ENCODE measurements at regions not wholly inside any gene's neighbourhood (a gene's known extent, or its start where the extent isn't known, plus 50 kb on each side); places are given as distances from the start of the nearest gene placed in this dataset.
"Not testable (repeated sequence)": the region's sequence is repeated elsewhere in the genome, so short reads cannot be mapped to it uniquely, and the experiment has no call there.

- ATAC-seq (replicated peaks) (no peak), DNase-seq (no peak)
- no peaks in the 10 kb centered on the region for H3K9me3 Mint-ChIP-seq
- no peaks in the 10 kb centered on the region for H3K4me1 Mint-ChIP-seq (ENCODE audit: low read depth in 2 of 2)
- H3K36me3 Mint-ChIP-seq (ENCODE audit: insufficient read depth), result no peaks in the 10 kb centered on the region
- no peak overlapping the region for H3K4me3 Mint-ChIP-seq
- H3K27ac Mint-ChIP-seq, result no peak overlapping the region
- peaks cover 0 to 8% of the 10 kb centered on the region in 2 donors for H3K27me3 Mint-ChIP-seq
These were observed 159.7 kb upstream of the SEMA6A start for GRCh38 chr5:116733991-116734975.

DNA sequence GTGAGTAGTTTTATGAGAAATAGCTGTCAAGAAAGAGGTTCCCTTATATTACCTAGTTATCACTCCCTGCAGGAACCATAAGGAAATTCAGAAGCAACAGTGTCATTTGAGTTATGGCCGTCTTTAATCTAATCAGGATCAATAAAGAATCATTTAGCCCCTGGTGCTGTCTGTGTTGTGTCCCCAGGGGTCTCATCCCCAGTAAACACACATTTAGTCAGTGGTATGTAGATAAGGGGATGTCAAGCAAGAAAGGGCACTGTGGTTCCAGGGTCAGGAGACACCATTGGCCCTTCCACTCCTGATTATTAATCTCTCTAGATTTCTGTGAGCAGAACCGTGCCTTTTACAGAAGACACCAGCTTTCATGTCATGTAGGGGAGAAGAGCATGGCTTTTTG, 158.0 kb upstream of the SEMA6A start:
- H3K9me3 Mint-ChIP-seq, result no peaks in the 10 kb centered on the region
- H3K4me3 Mint-ChIP-seq, result no peak overlapping the region
- no peaks in the 10 kb centered on the region for H3K4me1 Mint-ChIP-seq (ENCODE audit: low read depth in 2 of 2)
- DNase-seq (no peak), ATAC-seq (replicated peaks) (no peak)
- no peaks in the 10 kb centered on the region for H3K27me3 Mint-ChIP-seq
- no peaks in the 10 kb centered on the region for H3K36me3 Mint-ChIP-seq (ENCODE audit: insufficient read depth)
- H3K27ac Mint-ChIP-seq, result no peak overlapping the region

DNA sequence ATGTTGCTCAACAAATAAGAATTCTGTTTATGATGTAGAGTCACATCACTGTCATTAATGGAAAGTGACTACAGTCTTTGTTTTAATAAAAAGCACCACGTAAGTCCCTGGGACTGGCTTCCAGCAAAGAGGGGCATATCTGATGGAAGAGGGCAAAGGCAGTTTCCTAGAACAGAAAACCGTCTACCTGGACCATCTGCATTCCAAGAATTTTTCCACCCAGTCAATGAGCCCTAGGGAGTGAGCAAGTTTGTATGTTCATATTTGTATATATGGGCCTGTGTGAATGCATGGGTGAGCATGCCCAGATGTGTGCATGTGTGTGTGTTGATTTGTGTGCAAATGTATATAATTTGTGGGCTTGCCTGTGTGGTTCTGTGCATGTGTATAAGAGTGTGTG, 156.8 kb upstream of the SEMA6A start:
- Mint-ChIP-seq H3K4me1 (ENCODE audit: low read depth in 2 of 2) (no peaks in the 10 kb centered on the region), H3K27ac (no peak overlapping the region), H3K36me3 (ENCODE audit: insufficient read depth) (no peaks in the 10 kb centered on the region), H3K9me3 (no peaks in the 10 kb centered on the region), H3K4me3 (no peak overlapping the region), H3K27me3 (no peaks in the 10 kb centered on the region)
- DNase-seq (no peak), ATAC-seq (replicated peaks) (no peak)

- H3K9me3 Mint-ChIP-seq, result no peaks in the 10 kb centered on the region
- no peak overlapping the region for H3K4me3 Mint-ChIP-seq
- H3K36me3 Mint-ChIP-seq (ENCODE audit: insufficient read depth), result no peaks in the 10 kb centered on the region
- no peak overlapping the region for H3K27ac Mint-ChIP-seq
- no peaks in the 10 kb centered on the region for H3K4me1 Mint-ChIP-seq (ENCODE audit: low read depth in 2 of 2)
- no peaks in the 10 kb centered on the region for H3K27me3 Mint-ChIP-seq
- DNase-seq (no peak), ATAC-seq (replicated peaks) (no peak)
These were observed 156.1 kb upstream of the SEMA6A start for GRCh38 chr5:116730706-116731105.

GRCh38 chr5:116730185-116730584, 155.6 kb upstream of the SEMA6A start:
- H3K27me3 Mint-ChIP-seq, result no peaks in the 10 kb centered on the region
- H3K9me3 Mint-ChIP-seq, result no peaks in the 10 kb centered on the region
- H3K4me3 Mint-ChIP-seq, result no peak overlapping the region
- H3K4me1 Mint-ChIP-seq (ENCODE audit: low read depth in 2 of 2), result no peaks in the 10 kb centered on the region
- ATAC-seq (replicated peaks) (no peak), DNase-seq (no peak)
- H3K36me3 Mint-ChIP-seq (ENCODE audit: insufficient read depth), result no peaks in the 10 kb centered on the region
- H3K27ac Mint-ChIP-seq, result no peak overlapping the region

DNA sequence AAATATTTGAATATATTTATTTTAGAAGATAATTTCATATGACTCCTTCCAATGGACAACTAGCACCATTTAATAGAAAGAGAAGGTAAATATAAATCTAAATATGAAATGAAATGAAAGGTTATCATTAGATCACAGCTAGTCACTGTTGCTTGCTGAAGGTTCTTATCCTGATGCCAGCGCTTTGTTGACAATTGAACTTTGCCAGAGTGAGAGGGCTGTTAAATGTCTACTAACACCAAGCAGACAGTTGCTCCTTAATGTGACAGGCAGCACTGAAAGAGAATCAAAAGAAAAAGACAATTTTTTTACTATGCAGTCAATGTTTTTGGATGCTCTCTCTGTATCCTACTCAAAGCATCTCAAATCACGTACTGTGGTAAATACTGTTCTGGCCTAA, 152.6 kb upstream of the SEMA6A start:
- H3K36me3 Mint-ChIP-seq (ENCODE audit: insufficient read depth), result no peaks in the 10 kb centered on the region
- H3K4me3 Mint-ChIP-seq, result no peak overlapping the region
- no peaks in the 10 kb centered on the region for H3K27me3 Mint-ChIP-seq
- no peak overlapping the region for H3K27ac Mint-ChIP-seq
- no peaks in the 10 kb centered on the region for H3K9me3 Mint-ChIP-seq
- no peak for DNase-seq
- ATAC-seq (replicated peaks), result no peak
- H3K4me1 Mint-ChIP-seq (ENCODE audit: low read depth in 2 of 2), result no peaks in the 10 kb centered on the region

GRCh38 chr5:116726180-116726579, 151.6 kb upstream of the SEMA6A start:
- not testable (repeated sequence) for H3K4me1 Mint-ChIP-seq (ENCODE audit: low read depth in 2 of 2); H3K27ac Mint-ChIP-seq; H3K36me3 Mint-ChIP-seq (ENCODE audit: insufficient read depth); H3K9me3 Mint-ChIP-seq; H3K27me3 Mint-ChIP-seq; ATAC-seq (replicated peaks); DNase-seq; H3K4me3 Mint-ChIP-seq

GRCh38 chr5:116724971-116725370, 150.3 kb upstream of the SEMA6A start:
- Mint-ChIP-seq H3K36me3 (ENCODE audit: insufficient read depth) (no peaks in the 10 kb centered on the region), H3K9me3 (peaks cover 0 to 2% of the 10 kb centered on the region in 2 donors), H3K4me1 (ENCODE audit: low read depth in 2 of 2) (no peaks in the 10 kb centered on the region), H3K27ac (no peak overlapping the region), H3K4me3 (no peak overlapping the region), H3K27me3 (no peaks in the 10 kb centered on the region)
- ATAC-seq (replicated peaks) (no peak), DNase-seq (no peak)

DNA sequence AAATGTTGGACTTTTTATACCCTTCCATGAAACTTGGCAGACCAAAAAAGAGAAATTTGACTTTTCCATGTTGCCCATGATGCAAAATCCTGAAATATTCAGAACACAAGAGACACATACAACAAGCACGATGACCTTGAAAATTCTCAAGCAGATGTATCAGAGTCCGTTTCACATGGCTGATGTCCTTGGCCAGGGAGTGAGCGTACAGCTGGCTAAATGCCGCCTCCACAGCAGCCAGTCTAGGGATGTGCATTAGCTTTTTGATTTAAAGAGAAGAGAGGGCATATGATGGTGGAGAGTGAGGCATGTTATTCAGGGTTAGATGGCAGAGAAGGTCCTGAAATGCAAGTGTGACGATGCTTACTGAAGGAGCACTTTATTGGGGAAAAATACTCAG, 148.0 kb upstream of the SEMA6A start:
- ATAC-seq (replicated peaks) (no peak), DNase-seq (no peak)
- H3K36me3 Mint-ChIP-seq (ENCODE audit: insufficient read depth), result no peaks in the 10 kb centered on the region
- no peak overlapping the region for H3K4me3 Mint-ChIP-seq
- H3K9me3 Mint-ChIP-seq, result peaks cover 0 to 2% of the 10 kb centered on the region in 2 donors
- no peaks in the 10 kb centered on the region for H3K27me3 Mint-ChIP-seq
- H3K4me1 Mint-ChIP-seq (ENCODE audit: low read depth in 2 of 2), result no peaks in the 10 kb centered on the region
- H3K27ac Mint-ChIP-seq, result peak overlapping the region in 1 of 2 donors; percentile 55

GRCh38 chr5:116719106-116719505, 144.5 kb upstream of the SEMA6A start:
- DNase-seq (no peak), ATAC-seq (replicated peaks) (no peak)
- Mint-ChIP-seq H3K36me3 (ENCODE audit: insufficient read depth) (no peaks in the 10 kb centered on the region), H3K27me3 (no peaks in the 10 kb centered on the region), H3K4me3 (no peak overlapping the region), H3K4me1 (ENCODE audit: low read depth in 2 of 2) (no peaks in the 10 kb centered on the region), H3K27ac (no peak overlapping the region), H3K9me3 (peaks cover 0 to 4% of the 10 kb centered on the region in 2 donors)

DNA sequence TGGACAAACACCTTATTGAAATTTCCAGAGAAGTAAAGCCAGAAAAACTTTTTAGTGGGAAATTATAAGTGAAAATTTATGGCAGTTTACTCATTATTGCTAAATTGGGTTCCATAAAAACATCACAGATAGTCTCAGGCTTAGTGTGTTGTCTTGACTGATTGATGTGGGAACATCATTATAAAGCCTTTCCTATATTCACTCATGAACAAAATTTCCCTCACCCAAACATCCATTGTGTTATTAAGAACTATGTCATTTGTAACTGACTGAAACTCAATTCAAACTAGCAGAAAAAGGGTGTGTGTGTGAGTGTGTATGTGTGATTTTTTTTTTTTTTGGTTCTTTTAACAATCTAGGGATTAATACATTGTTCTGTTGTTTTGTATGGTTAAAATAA, 143.7 kb upstream of the SEMA6A start:
- no peaks in the 10 kb centered on the region for H3K4me1 Mint-ChIP-seq (ENCODE audit: low read depth in 2 of 2)
- peaks cover 0 to 4% of the 10 kb centered on the region in 2 donors for H3K9me3 Mint-ChIP-seq
- no peak overlapping the region for H3K27ac Mint-ChIP-seq
- H3K36me3 Mint-ChIP-seq (ENCODE audit: insufficient read depth), result no peaks in the 10 kb centered on the region
- H3K27me3 Mint-ChIP-seq, result no peaks in the 10 kb centered on the region
- ATAC-seq (replicated peaks) (no peak), DNase-seq (no peak)
- no peak overlapping the region for H3K4me3 Mint-ChIP-seq

DNA sequence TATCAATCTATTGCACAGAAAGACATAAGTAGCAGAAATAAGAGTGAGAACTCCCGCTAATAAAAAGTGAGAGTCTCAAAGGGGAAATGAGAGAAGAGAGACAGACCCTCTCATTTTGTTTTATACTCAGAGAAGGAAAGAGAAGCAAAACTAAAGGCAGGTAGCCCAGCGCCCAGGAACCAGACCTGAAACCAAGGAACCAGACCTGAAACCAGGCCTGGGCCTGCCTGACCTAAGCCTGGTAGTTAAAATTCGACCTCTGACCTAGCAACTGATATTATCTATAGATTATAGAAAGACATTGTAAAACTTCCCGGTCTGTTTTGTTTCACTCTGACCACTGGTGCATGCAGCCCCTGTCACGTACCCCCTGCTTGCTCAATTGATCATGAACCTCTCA, 134.5 kb upstream of the SEMA6A start:
- no peaks in the 10 kb centered on the region for H3K9me3 Mint-ChIP-seq
- no peaks in the 10 kb centered on the region for H3K36me3 Mint-ChIP-seq (ENCODE audit: insufficient read depth)
- H3K4me3 Mint-ChIP-seq, result no peak overlapping the region
- no peaks in the 10 kb centered on the region for H3K4me1 Mint-ChIP-seq (ENCODE audit: low read depth in 2 of 2)
- H3K27ac Mint-ChIP-seq, result no peak overlapping the region
- DNase-seq (no peak), ATAC-seq (replicated peaks) (no peak)
- H3K27me3 Mint-ChIP-seq, result no peaks in the 10 kb centered on the region

GRCh38 chr5:116705121-116705519, 130.5 kb upstream of the SEMA6A start:
- not testable (repeated sequence) for H3K36me3 Mint-ChIP-seq (ENCODE audit: insufficient read depth); H3K9me3 Mint-ChIP-seq; DNase-seq; ATAC-seq (replicated peaks); H3K4me3 Mint-ChIP-seq; H3K27me3 Mint-ChIP-seq; H3K4me1 Mint-ChIP-seq (ENCODE audit: low read depth in 2 of 2); H3K27ac Mint-ChIP-seq

DNA sequence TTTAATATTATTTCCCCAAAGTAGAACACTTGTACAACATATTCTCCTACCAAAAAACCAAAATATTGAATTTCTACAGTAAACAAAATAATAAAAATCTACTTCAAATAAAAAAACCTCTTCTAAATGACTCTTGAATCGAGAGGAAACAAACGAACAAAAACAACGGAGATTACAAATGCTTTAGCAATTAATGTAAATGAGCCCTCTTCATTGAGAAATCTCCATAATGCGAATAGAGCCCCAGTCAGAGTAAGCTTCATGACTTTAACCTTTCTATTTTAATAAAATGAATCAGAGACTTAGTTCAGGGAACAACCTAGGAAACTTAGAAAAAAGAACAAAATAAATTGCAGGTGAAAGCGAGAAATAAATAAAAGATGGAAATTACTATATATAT, 129.3 kb upstream of the SEMA6A start:
- ATAC-seq (replicated peaks) (no peak), DNase-seq (no peak)
- H3K9me3 Mint-ChIP-seq, result no peaks in the 10 kb centered on the region
- H3K27ac Mint-ChIP-seq, result no peak overlapping the region
- H3K4me3 Mint-ChIP-seq, result no peak overlapping the region
- no peaks in the 10 kb centered on the region for H3K27me3 Mint-ChIP-seq
- H3K4me1 Mint-ChIP-seq (ENCODE audit: low read depth in 2 of 2), result no peaks in the 10 kb centered on the region
- H3K36me3 Mint-ChIP-seq (ENCODE audit: insufficient read depth), result no peaks in the 10 kb centered on the region
